BE2C (cell line): ENCODE measurements at regions not wholly inside any gene's neighbourhood (a gene's known extent, or its start where the extent isn't known, plus 50 kb on each side); places are given as distances from the start of the nearest gene placed in this dataset.
A peak's percentile ranks its signal among the peaks of the same experiment; 100 is the strongest.

Experiments used
- DNase-seq: peaks from one replicate; pipeline ENCODE4 v3.0.0-alpha.2; 2020
- H3K27me3 ChIP-seq: fragments of 250-450 bp; sonication (Bioruptor Pico); 2 replicates; pipeline ENCODE4 v1.5.1; 2020; ENCODE audit warnings: mild to moderate bottlenecking
- H3K36me3 ChIP-seq: fragments of 250-450 bp; sonication (Bioruptor Pico); 2 replicates; pipeline ENCODE4 v1.5.1; 2020; ENCODE audit warnings: mild to moderate bottlenecking
- H3K4me1 ChIP-seq: fragments of 250-450 bp; sonication (Bioruptor Pico); 2 replicates; pipeline ENCODE4 v1.5.1; 2020
- H3K4me3 ChIP-seq: 2 replicates; pipeline ENCODE4 v1.5.1; 2011; ENCODE audit warnings: low read depth, low read length
- H3K9me3 ChIP-seq: fragments of 250-450 bp; sonication (Bioruptor Pico); 2 replicates; pipeline ENCODE4 v1.5.1; 2020
- CTCF ChIP-seq: IDR thresholded peaks from 2 replicates; pipeline ENCODE4 v1.5.1; 2012; ENCODE audit warnings: mild to moderate bottlenecking, low read depth, low read length

GRCh38 chr3:82672966-82673365, 911.5 kb upstream of the GBE1 start:
- DNase-seq: no peak
- no peaks in the 10 kb centered on the region for H3K27me3 ChIP-seq
- no peaks in the 10 kb centered on the region for H3K9me3 ChIP-seq
- H3K4me3 ChIP-seq: no peak overlapping the region
- H3K36me3 ChIP-seq: no peaks in the 10 kb centered on the region
- TF ChIP-seq CTCF: no peak
- no peaks in the 10 kb centered on the region for H3K4me1 ChIP-seq

DNA sequence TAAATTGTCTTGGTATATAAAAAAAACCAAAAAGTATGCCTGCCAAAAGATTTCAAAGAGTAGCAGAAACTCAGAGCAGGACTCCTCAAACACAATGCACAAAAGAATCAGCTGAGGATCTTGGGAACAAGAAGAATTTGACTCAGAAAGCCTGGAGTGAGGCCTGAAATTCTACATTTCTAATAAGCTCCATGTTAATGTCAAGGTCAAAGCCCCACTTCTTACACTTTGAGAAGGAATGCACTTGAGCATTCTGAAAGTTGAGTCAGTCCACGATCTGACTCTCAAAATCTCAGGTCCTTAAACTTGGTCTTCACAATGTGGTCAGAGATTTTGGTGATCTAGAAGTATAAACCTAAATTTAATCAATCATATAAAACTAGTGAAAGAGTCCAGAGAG, 910.0 kb upstream of the GBE1 start:
- Histone ChIP-seq H3K4me3 (no peak overlapping the region), H3K4me1 (no peaks in the 10 kb centered on the region), H3K9me3 (no peaks in the 10 kb centered on the region), H3K36me3 (no peaks in the 10 kb centered on the region), H3K27me3 (no peaks in the 10 kb centered on the region)
- no peak for DNase-seq
- no peak for TF ChIP-seq CTCF

DNA sequence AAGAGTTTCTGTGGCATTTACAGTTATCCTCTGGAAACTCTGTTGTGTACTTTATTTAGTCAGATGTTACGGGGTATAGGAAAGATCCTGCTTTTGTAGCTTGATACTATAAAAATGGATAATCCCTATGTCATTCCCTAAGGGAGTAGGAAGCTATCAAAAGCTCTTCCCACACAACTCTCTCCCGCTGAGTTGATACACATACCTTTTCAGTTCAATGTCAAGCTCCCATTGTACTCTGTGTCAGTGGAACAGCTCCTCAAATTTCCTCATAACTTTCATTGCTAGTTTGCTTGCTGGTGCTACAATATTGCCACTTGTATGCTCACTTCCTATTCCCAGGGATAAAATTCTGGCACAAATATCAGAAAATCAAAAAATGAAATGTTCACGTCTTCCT, 893.3 kb upstream of the GBE1 start:
- TF ChIP-seq CTCF: no peak
- Histone ChIP-seq H3K36me3 (no peaks in the 10 kb centered on the region), H3K4me3 (no peak overlapping the region), H3K9me3 (no peaks in the 10 kb centered on the region), H3K27me3 (no peaks in the 10 kb centered on the region), H3K4me1 (no peaks in the 10 kb centered on the region)
- DNase-seq: no peak

- H3K4me3 ChIP-seq: no peak overlapping the region
- H3K36me3 ChIP-seq: no peaks in the 10 kb centered on the region
- TF ChIP-seq CTCF: peak; percentile 49
- H3K27me3 ChIP-seq: no peaks in the 10 kb centered on the region
- H3K9me3 ChIP-seq: no peaks in the 10 kb centered on the region
- DNase-seq: peak; percentile 15
- H3K4me1 ChIP-seq: no peaks in the 10 kb centered on the region
These were observed 882.5 kb upstream of the GBE1 start for GRCh38 chr3:82643948-82644347.

GRCh38 chr3:82641701-82642100, 880.3 kb upstream of the GBE1 start:
- TF ChIP-seq CTCF: no peak
- DNase-seq: no peak
- no peaks in the 10 kb centered on the region for H3K9me3 ChIP-seq

DNA sequence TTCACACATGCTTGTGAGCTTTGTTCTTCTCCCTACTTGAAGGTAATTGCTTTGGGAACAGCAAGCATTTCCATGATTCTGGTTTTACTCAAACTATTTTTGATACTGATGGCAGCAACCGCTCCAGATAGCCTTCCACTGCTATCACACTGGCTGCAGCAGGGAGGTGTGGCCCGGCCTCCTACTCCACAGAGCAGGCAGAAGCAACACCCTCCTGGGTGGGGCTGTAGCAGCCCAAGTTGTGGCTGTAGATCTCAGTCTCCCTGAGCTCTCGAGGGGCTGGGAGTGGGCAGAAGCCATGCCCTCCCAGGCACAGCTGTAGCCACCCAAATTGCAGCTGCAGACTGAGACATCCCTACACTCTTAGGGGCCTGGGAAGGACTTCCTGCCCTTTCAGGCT, 878.8 kb upstream of the GBE1 start:
- no peak for TF ChIP-seq CTCF
- Histone ChIP-seq H3K9me3 (no peaks in the 10 kb centered on the region), H3K36me3 (no peaks in the 10 kb centered on the region), H3K4me3 (no peak overlapping the region), H3K4me1 (no peaks in the 10 kb centered on the region), H3K27me3 (no peaks in the 10 kb centered on the region)
- DNase-seq: no peak

More at GRCh38 chr3:82641701-82642100, 880.3 kb upstream of the GBE1 start:
- Histone ChIP-seq H3K4me3 (no peak overlapping the region), H3K4me1 (no peaks in the 10 kb centered on the region), H3K27me3 (no peaks in the 10 kb centered on the region), H3K36me3 (no peaks in the 10 kb centered on the region)
